GM13976 (cell line): ENCODE measurements at regions not wholly inside any gene's neighbourhood (a gene's known extent, or its start where the extent isn't known, plus 50 kb on each side); places are given as distances from the start of the nearest gene placed in this dataset.

ENCODE experiments used
- DNase-seq: peaks from one replicate; pipeline ENCODE4 v3.0.0; 2012; ENCODE audit warnings: low spot score
- CTCF ChIP-seq: IDR thresholded peaks from 2 replicates; pipeline ENCODE4 v1.5.1; 2012; ENCODE audit warnings: borderline replicate concordance, mild to moderate bottlenecking; ENCODE audit not compliant: insufficient read depth; ENCODE audit errors: extremely low read depth, missing control alignments, control extremely low read depth
- in situ Hi-C: fragments of 300-500 bp; cut with MboI; formaldehyde crosslinking; loops from one replicate; pipeline ENCODE4 v1.12.0; 2022; ENCODE audit warnings: low sequenced_read_pairs, mixed read lengths, inconsistent platforms; ENCODE audit not compliant: unreplicated experiment

DNA sequence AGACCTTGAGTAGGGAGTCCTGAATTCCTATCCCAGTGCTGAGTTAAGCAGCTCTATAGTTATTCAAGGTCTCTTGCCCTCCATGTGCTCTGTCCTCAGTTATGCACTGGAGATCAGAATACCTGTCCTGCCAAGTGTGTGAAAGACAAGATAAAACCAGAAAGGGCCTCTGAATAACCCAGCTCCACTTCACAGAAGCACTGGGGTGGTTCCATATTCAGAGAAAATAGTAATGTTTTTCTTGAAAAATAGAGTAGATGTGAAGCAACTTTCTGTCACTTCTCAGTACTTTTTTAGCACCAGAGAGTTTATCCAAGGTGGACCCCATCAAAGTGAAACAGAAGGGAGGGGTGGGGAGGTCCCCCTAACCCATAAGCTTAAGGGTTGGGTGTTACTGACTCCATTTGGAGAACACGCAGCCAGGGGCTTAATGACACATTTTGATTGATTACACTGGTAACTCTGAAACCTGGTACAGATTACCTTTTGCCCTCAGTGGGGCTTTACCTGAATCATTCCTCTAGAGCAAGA lies 509.8 kb upstream of the JARID2 start:
- in situ Hi-C loops = no loop called here
- no peak for TF ChIP-seq CTCF
- no peak for DNase-seq

- no peak for TF ChIP-seq CTCF
- in situ Hi-C loops = no loop called here
- no peak for DNase-seq
Measured at GRCh38 chr6:14736554-14736953, 509.3 kb upstream of the JARID2 start.

- DNase-seq = no peak
- TF ChIP-seq CTCF = no peak
- in situ Hi-C loops = no loop called here
Measured at GRCh38 chr6:14738497-14738896, 507.4 kb upstream of the JARID2 start.

DNA sequence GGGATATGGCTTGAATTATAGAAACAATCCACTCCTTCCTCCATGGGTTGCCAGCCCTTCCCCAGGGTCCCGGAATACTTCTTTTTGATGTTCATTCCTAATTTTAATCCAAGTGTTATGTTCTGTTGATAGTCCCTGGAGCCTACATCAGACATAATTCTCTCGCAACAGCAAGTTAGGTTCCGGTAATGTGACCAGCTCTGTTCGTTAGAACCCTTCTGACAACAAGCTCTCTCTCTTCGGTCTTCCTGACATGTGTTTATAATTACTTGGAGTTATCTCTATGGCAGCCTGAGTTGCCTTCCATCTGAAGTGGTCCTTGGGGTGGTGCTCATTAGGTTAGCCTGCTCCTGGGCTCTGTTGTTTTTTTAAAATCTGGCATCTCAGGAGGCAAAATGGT lies 506.9 kb upstream of the JARID2 start:
- TF ChIP-seq CTCF = no peak
- no peak for DNase-seq
- in situ Hi-C loops = no loop called here

DNA sequence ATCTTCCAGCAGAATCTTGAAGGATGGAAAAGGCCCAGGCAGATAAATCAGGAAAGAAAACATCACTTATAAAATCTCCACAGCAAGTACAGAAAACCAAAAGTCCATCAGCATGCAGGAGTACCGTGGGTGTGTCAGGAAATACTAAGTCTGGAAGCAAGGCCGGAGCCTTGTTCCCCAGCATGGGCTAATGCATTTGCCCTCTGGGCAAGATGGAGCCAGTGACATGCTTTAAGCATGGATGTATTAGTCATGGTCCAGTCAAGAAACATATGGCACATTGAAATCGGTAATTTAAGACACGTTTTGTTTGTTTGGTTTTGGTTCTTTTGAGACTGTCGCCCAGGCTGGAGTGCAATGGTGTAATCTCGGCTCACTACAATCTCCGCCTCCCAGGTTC lies 506.0 kb upstream of the JARID2 start:
- in situ Hi-C loops = no loop called here
- DNase-seq = no peak
- TF ChIP-seq CTCF = no peak

- no peak for TF ChIP-seq CTCF
- no peak for DNase-seq
- in situ Hi-C loops = no loop called here
Measured at GRCh38 chr6:14742171-14742570, 503.7 kb upstream of the JARID2 start.

GRCh38 chr6:14742680-14743079 lies 503.2 kb upstream of the JARID2 start:
- in situ Hi-C loops = no loop called here
- no peak for DNase-seq
- TF ChIP-seq CTCF = no peak
